Stomach (tissue), 4 donors: ENCODE measurements at regions not wholly inside any gene's neighbourhood (a gene's known extent, or its start where the extent isn't known, plus 50 kb on each side); places are given as distances from the start of the nearest gene placed in this dataset.
"Not testable (repeated sequence)": the region's sequence is repeated elsewhere in the genome, so short reads cannot be mapped to it uniquely, and the experiment has no call there.

ENCODE experiments used
- POLR2AphosphoS5 ChIP-seq, 3 donors: sonication (generic); formaldehyde crosslinking; IDR thresholded peaks; one replicate each; pipeline ENCODE4 v1.6.1; 2016; ENCODE audit warnings: antibody characterized with exemption in 3 of 3
- TF ChIP-seq, protein P1 (sequence below), 7 experiments: fragments of 450-650 bp in 4 of 7; fragments of 200-600 bp in 3 of 7; sonication (generic) in 3 of 7; IDR thresholded peaks; one replicate each; pipeline ENCODE4 v1.5.1; 2016 to 2019; ENCODE audit warnings: antibody characterized with exemption in 7 of 7, control low read depth in 2 of 7, mild to moderate bottlenecking in 1 of 7

- TF ChIP-seq, protein P1, sequence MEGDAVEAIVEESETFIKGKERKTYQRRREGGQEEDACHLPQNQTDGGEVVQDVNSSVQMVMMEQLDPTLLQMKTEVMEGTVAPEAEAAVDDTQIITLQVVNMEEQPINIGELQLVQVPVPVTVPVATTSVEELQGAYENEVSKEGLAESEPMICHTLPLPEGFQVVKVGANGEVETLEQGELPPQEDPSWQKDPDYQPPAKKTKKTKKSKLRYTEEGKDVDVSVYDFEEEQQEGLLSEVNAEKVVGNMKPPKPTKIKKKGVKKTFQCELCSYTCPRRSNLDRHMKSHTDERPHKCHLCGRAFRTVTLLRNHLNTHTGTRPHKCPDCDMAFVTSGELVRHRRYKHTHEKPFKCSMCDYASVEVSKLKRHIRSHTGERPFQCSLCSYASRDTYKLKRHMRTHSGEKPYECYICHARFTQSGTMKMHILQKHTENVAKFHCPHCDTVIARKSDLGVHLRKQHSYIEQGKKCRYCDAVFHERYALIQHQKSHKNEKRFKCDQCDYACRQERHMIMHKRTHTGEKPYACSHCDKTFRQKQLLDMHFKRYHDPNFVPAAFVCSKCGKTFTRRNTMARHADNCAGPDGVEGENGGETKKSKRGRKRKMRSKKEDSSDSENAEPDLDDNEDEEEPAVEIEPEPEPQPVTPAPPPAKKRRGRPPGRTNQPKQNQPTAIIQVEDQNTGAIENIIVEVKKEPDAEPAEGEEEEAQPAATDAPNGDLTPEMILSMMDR (IDR thresholded peaks at IDR 0.05) = not testable (repeated sequence)
- TF ChIP-seq POLR2AphosphoS5 (IDR thresholded peaks at IDR 0.05) = not testable (repeated sequence)
These were observed 2771.5 kb downstream of the RPIA start for GRCh38 chr2:91463007-91463406.
